GM12878 (cell line): ENCODE measurements at regions not wholly inside any gene's neighbourhood (a gene's known extent, or its start where the extent isn't known, plus 50 kb on each side); places are given as distances from the start of the nearest gene placed in this dataset.

ENCODE experiments used
- ATAC-seq: fragments of 200-7000 bp; cut with Tn5 transposase; 3 replicates; pipeline ENCODE4 v1.9.1; 2020; ENCODE audit warnings: mild to moderate bottlenecking, moderate library complexity
- BruUV-seq: library from RNA; stranded (reverse); fragments of 400-500 nt; replicated peaks from 2 replicates; lab custom pipeline; 2021; lab: Mats Ljungman, UMichigan
- CTCF ChIA-PET: fragments of 300-600 bp; sonication (Branson Sonifier 250); formaldehyde crosslinking; extraction: SDS; loops from one replicate; lab custom pipeline; 2021; ENCODE audit warnings: inconsistent platforms; lab: Yijun Ruan, JAX
- POLR2A ChIA-PET: fragments of 350-600 bp; formaldehyde crosslinking; extraction: SDS; loops from one replicate; lab custom pipeline; 2021; ENCODE audit warnings: inconsistent platforms; lab: Charles Lee
- RAD21 ChIA-PET: fragments of 300-600 bp; sonication (Branson Sonifier 250); formaldehyde crosslinking; loops from one replicate; lab custom pipeline; 2023; ENCODE audit warnings: antibody characterized with exemption; ENCODE audit not compliant: unreplicated experiment; lab: Charles Lee
- SMC1A ChIA-PET: fragments of 300-600 bp; sonication (Branson Sonifier 250); formaldehyde crosslinking; loops from one replicate; lab custom pipeline; 2023; ENCODE audit not compliant: unreplicated experiment, uncharacterized antibody; lab: Charles Lee
- DNase-seq: peaks from one replicate; pipeline ENCODE4 v3.0.0-alpha.2; 2011; ENCODE audit warnings: low read depth, low spot score
- FAIRE-seq: peaks from 3 replicates; lab custom pipeline; 2011; peaks lifted over from hg19 to GRCh38; lab: Jason Lieb, UNC
- H2AFZ ChIP-seq: 2 replicates; pipeline ENCODE4 v1.6.0; 2011; ENCODE audit warnings: low read depth, low read length, control low read depth; ENCODE audit not compliant: control insufficient read depth
- H3K27ac ChIP-seq: 2 replicates; pipeline ENCODE4 v1.5.1; 2011; ENCODE audit warnings: control low read depth; ENCODE audit not compliant: control insufficient read depth, insufficient read depth
- H3K27me3 ChIP-seq, 2 experiments: replicated peaks in 1 of 2; 2 replicates each; pipeline versions ENCODE4 v1.6.0 to v1.6.1; 2011; ENCODE audit warnings: low read length in 1 of 2; ENCODE audit not compliant: control insufficient read depth in 2 of 2, insufficient read depth in 2 of 2
- H3K36me3 ChIP-seq, 2 experiments: 2 replicates each; pipeline ENCODE4 v1.5.1; 2011; ENCODE audit warnings: low read length in 1 of 2; ENCODE audit not compliant: control insufficient read depth in 2 of 2, insufficient read depth in 2 of 2
- H3K4me1 ChIP-seq: 2 replicates; pipeline ENCODE4 v1.6.1; 2011; ENCODE audit warnings: mild to moderate bottlenecking, low read length, moderate library complexity, mixed read lengths; ENCODE audit not compliant: control insufficient read depth, insufficient read depth
- H3K4me2 ChIP-seq: 2 replicates; pipeline ENCODE4 v1.6.0; 2011; ENCODE audit warnings: control low read depth; ENCODE audit not compliant: control insufficient read depth, insufficient read depth
- H3K4me3 ChIP-seq: fragments of 200-600 bp; sonication (generic); 2 replicates; pipeline ENCODE4 v1.5.1; 2016
- H3K79me2 ChIP-seq: 2 replicates; pipeline ENCODE4 v1.6.0; 2011; ENCODE audit warnings: low read length; ENCODE audit not compliant: control insufficient read depth, insufficient read depth
- H3K9ac ChIP-seq: 2 replicates; pipeline ENCODE4 v1.8.0; 2011; ENCODE audit warnings: low read length, control low read depth, mixed read lengths; ENCODE audit not compliant: control insufficient read depth, insufficient read depth
- H3K9me3 ChIP-seq: replicated peaks from 3 replicates; pipeline ENCODE4 v1.5.1; 2011; ENCODE audit warnings: mild to moderate bottlenecking, low read length; ENCODE audit not compliant: control insufficient read depth, insufficient read depth
- H4K20me1 ChIP-seq: 2 replicates; pipeline ENCODE4 v1.6.0; 2011; ENCODE audit not compliant: control insufficient read depth, insufficient read depth
- BHLHE40 ChIP-seq, 2 experiments: fragments of 450-650 bp in 1 of 2; IDR thresholded peaks; 2 replicates each; pipeline ENCODE4 v1.6.1; 2011 to 2017; ENCODE audit warnings: low read depth in 2 of 2, borderline replicate concordance in 1 of 2, improper control_type of control experiment in 1 of 2, low read length in 1 of 2, mild to moderate bottlenecking in 1 of 2
- CREM ChIP-seq: IDR thresholded peaks from 2 replicates; pipeline ENCODE4 v1.6.1; 2014; ENCODE audit warnings: antibody characterized with exemption, low read depth
- GABPA ChIP-seq: IDR thresholded peaks from 2 replicates; pipeline ENCODE4 v1.6.1; 2014; ENCODE audit warnings: antibody characterized with exemption, low read depth, mild to moderate bottlenecking, inconsistent platforms
- MEF2A ChIP-seq: IDR thresholded peaks from 2 replicates; pipeline ENCODE4 v1.6.1; 2011; ENCODE audit warnings: low read depth, mild to moderate bottlenecking, low read length, moderate library complexity; ENCODE audit not compliant: insufficient read depth
- MTA2 ChIP-seq: fragments of 450-650 bp; IDR thresholded peaks from 2 replicates; pipeline ENCODE4 v1.6.1; 2016; ENCODE audit warnings: low read depth, mild to moderate bottlenecking, moderate library complexity
- NKRF ChIP-seq: fragments of 450-650 bp; conservative IDR thresholded peaks from 2 replicates; pipeline ENCODE4 v1.6.1; 2017; ENCODE audit warnings: mild to moderate bottlenecking, moderate library complexity
- RCOR1 ChIP-seq: conservative IDR thresholded peaks from 2 replicates; pipeline ENCODE4 v1.6.1; 2012; ENCODE audit warnings: low read depth, low read length, improper control_type of control experiment
- SREBF1 ChIP-seq: IDR thresholded peaks from 2 replicates; pipeline ENCODE4 v1.6.1; 2012; ENCODE audit warnings: mild to moderate bottlenecking, low read length
- TCF3 ChIP-seq: IDR thresholded peaks from 2 replicates; pipeline ENCODE4 v1.6.1; 2012; ENCODE audit warnings: low read depth, mild to moderate bottlenecking, low read length, borderline replicate concordance; ENCODE audit not compliant: insufficient read depth
- ZSCAN29 ChIP-seq: fragments of 450-650 bp; IDR thresholded peaks from 2 replicates; pipeline ENCODE4 v1.6.1; 2017; ENCODE audit warnings: mild to moderate bottlenecking, moderate library complexity
- WGBS: methylation state at CpG from one replicate; pipeline ENCODE4 v1.1.6; 2016; ENCODE audit warnings: low lambda C conversion rate; ENCODE audit not compliant: insufficient replicate concordance, insufficient coverage; ENCODE audit errors: missing lambda C conversion rate; 5-methylcytosine and 5-hydroxymethylcytosine counted together
- in situ Hi-C: fragments of 300-500 bp; cut with MboI; formaldehyde crosslinking; loops from 9 replicates; pipeline ENCODE4 v1.14.3; 2018; ENCODE audit warnings: mixed read lengths
- intact Hi-C: fragments of 100-400 bp; cut with micrococcal nuclease; formaldehyde crosslinking; loops from one replicate; pipeline ENCODE4 v1.14.2; 2022; ENCODE audit not compliant: unreplicated experiment

GRCh38 chr15:62412686-62413085 lies 247.6 kb upstream of the C2CD4B start:
- no peak overlapping the region for H3K4me2 ChIP-seq
- ChIA-PET CTCF (no interaction called here), RAD21 (no interaction called here), POLR2A (no interaction called here), SMC1A (no interaction called here)
- H3K27me3 ChIP-seq = no peaks in the 10 kb centered on the region; a peak in 3 of 4 replicates
- H3K27ac ChIP-seq = no peak overlapping the region
- H3K36me3 ChIP-seq = no peaks in the 10 kb centered on the region
- H4K20me1 ChIP-seq = no peaks in the 10 kb centered on the region; the same call in 1 of the 2 replicates
- WGBS = 31% methylated on average over 5 of the region's 5 CpGs
- no TSS peak for BruUV-seq
- H3K9ac ChIP-seq = no peak overlapping the region
- intact Hi-C loops = no loop called here
- in situ Hi-C loops = no loop called here
- no peak for FAIRE-seq
- no peaks in the 10 kb centered on the region for H3K9me3 ChIP-seq
- H3K79me2 ChIP-seq = no peaks in the 10 kb centered on the region
- ATAC-seq = no peak
- no peak for DNase-seq
- no peak overlapping the region for H2AFZ ChIP-seq
- no peaks in the 10 kb centered on the region for H3K4me1 ChIP-seq
- TF ChIP-seq GABPA (no peak), TCF3 (no peak), CREM (no peak), BHLHE40 (IDR thresholded peaks at IDR 0.05; ENCODE audit: borderline replicate concordance in 1 of 2, low read depth in 2 of 2, low read length in 1 of 2) (no peak), ZSCAN29 (no peak), NKRF (no peak), SREBF1 (no peak), MTA2 (no peak), RCOR1 (no peak), MEF2A (no peak)
- H3K4me3 ChIP-seq = no peak overlapping the region
